ENCODE measurements at regions not wholly inside any gene's neighbourhood (a gene's known extent, or its start where the extent isn't known, plus 50 kb on each side); places are given as distances from the start of the nearest gene placed in this dataset.

DNA sequence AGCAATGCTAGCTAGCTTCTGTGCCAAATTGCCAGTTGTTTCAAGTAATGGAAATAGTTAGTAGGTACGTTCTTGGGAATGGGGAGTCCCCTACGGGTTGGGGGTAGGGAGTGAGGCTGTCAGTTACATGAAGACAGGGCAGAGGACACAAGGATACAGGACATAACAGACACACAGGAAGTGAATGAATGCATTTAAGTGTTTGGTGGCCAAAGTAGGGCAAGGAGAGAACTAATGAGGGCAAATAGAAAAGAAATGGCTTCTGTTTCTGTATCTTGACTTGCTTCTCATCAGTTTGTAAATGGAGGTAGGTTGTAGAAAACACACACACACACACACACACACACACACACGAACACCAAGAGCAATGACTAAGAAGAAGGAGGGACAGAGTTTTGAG lies 142.2 kb downstream of the S1PR1 start:
- TF ChIP-seq POLR2A (IDR thresholded peaks at IDR 0.05), result no peak
- TF ChIP-seq, protein P1, sequence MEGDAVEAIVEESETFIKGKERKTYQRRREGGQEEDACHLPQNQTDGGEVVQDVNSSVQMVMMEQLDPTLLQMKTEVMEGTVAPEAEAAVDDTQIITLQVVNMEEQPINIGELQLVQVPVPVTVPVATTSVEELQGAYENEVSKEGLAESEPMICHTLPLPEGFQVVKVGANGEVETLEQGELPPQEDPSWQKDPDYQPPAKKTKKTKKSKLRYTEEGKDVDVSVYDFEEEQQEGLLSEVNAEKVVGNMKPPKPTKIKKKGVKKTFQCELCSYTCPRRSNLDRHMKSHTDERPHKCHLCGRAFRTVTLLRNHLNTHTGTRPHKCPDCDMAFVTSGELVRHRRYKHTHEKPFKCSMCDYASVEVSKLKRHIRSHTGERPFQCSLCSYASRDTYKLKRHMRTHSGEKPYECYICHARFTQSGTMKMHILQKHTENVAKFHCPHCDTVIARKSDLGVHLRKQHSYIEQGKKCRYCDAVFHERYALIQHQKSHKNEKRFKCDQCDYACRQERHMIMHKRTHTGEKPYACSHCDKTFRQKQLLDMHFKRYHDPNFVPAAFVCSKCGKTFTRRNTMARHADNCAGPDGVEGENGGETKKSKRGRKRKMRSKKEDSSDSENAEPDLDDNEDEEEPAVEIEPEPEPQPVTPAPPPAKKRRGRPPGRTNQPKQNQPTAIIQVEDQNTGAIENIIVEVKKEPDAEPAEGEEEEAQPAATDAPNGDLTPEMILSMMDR (IDR thresholded peaks at IDR 0.05 in 8 of 11, conservative IDR thresholded peaks at IDR 0.05 in 3 of 11), result no peak
- TF ChIP-seq POLR2AphosphoS5 (IDR thresholded peaks at IDR 0.05), result no peak
